Left lobe of liver (tissue), 2 donors: ENCODE measurements at regions not wholly inside any gene's neighbourhood (a gene's known extent, or its start where the extent isn't known, plus 50 kb on each side); places are given as distances from the start of the nearest gene placed in this dataset.
"Not testable (repeated sequence)": the region's sequence is repeated elsewhere in the genome, so short reads cannot be mapped to it uniquely, and the experiment has no call there.

Experiments
- ATAC-seq: fragments of 200-7000 bp; cut with Tn5 transposase; one replicate; pipeline ENCODE4 v1.9.1; 2020; ENCODE audit warnings: mild to moderate bottlenecking, moderate library complexity
- DNase-seq: peaks from one replicate; pipeline ENCODE4 v3.0.0-alpha.2; 2020; ENCODE audit warnings: low spot score
- donor health status: DM: no; HTN: no; CAD: no; lungs with moderate emphysema.
- donor health status: DM: no; HTN: yes; CAD: no.

- ATAC-seq = no peak
Measured at GRCh38 chrY:9118704-9119103, 218.6 kb upstream of the TSPY4 start.

DNA sequence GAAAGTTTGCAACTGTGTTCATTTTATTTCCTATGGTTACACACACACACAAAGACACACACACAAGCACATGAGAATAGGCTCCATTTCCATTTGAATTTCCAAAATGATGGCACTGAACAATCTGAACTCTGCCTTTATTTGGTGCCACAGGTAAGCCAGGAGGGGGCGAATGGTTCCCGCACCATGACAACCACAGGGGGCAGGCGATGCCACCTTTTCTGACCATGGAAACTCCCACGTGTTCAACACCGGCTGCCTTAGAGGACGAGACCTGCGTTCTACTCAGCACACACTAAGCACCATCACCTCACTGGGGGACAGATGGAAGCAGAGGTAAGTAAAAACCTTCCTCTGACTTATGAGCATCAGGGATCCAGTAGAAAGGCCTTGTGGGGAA, 212.6 kb upstream of the TSPY4 start:
- DNase-seq (no peak), ATAC-seq (no peak)

More at GRCh38 chrY:9118704-9119103, 218.6 kb upstream of the TSPY4 start:
- no peak for DNase-seq

- no peak for ATAC-seq
- DNase-seq = no peak
Measured at GRCh38 chrY:9126545-9126944, 210.7 kb upstream of the TSPY4 start.

- ATAC-seq, DNase-seq: not testable (repeated sequence)
Measured at GRCh38 chrY:9143366-9143765, 193.9 kb upstream of the TSPY4 start.

DNA sequence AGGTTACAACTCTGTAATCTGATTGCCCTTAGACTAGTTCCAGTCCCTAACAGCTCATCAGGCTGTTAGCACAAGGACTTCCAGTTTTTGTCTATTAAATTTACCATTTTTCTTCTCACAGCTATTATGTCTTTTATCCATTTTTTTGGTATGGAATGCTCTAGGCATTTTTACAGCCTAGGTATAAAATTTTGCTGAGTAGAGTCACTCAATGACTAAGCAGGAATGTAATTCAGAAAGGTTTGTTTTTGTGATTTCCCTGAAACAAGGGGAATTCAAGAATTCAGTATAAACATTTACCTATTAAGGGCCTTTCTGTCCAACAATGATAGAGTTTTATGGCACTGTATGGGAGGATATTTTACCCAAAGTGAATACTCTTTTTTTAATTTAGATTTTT, 182.7 kb upstream of the TSPY4 start:
- DNase-seq, ATAC-seq: not testable (repeated sequence)

DNA sequence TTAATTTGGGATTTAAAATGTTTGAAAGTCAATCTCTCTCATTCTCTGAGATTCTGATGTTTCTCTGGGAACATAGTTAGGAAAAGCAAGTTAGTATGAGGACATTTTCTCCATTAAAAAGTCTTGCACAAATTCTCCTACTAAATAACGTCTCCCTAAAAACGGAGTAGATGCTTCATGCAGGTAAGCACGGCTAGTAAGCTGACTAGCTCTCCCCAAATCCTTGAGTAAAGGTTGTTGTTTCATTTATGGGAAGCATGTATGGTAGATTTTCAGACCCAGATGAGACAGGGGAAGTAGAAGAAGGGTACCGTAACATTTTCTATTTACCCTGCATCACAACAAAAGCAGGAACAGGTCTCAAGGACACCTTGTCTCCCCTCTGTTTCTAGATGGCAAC, 181.5 kb upstream of the TSPY4 start:
- ATAC-seq (no peak), DNase-seq (no peak)

DNA sequence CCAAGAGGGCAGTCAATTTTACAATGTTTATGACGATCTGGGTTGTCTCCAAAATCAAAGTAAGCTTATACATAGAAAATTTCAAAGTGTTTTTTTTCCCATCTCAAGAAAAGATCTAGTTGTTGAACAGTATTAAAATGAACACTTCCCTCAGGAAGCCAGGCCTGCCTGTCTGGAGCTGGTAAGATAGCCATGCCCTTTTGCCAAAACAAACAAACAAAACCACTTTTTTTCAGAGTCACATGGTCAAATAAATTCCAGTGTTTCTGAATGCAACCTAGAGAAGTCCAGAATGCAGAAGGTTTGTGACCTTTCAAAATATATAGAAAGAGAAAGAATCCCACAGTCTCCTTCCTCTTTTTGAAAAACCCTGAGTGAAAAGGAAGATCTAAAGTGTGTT, 178.6 kb upstream of the TSPY4 start:
- DNase-seq (no peak), ATAC-seq (peak; percentile 44)

- ATAC-seq, DNase-seq: not testable (repeated sequence)
Measured at GRCh38 chrY:9160331-9160730, 176.9 kb upstream of the TSPY4 start.

DNA sequence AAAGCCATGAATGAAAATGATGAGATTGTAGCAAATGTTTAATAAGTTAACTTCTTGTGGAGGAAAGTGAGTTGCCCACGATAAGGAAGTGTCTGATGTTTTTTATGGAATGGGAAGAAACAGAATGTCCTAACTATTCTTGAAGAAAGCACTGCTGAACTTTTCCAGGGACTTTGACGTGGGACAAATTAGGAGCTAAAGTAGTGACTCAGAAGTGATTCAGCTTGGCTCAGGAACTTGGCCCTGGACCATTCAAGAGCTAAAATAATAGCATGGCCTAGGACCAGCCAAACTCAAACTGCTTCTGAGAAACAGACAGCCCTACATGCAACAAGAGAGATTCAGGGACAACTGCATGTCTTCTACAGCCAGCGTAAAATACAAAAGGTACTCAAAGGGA, 176.3 kb upstream of the TSPY4 start:
- ATAC-seq, DNase-seq: not testable (repeated sequence)

GRCh38 chrY:9161990-9162389, 175.3 kb upstream of the TSPY4 start:
- ATAC-seq, DNase-seq: not testable (repeated sequence)

- not testable (repeated sequence) for ATAC-seq, DNase-seq
Measured at GRCh38 chrY:9162424-9162823, 174.8 kb upstream of the TSPY4 start.

- not testable (repeated sequence) for DNase-seq, ATAC-seq
Measured at GRCh38 chrY:9177641-9178040, 159.6 kb upstream of the TSPY4 start.

DNA sequence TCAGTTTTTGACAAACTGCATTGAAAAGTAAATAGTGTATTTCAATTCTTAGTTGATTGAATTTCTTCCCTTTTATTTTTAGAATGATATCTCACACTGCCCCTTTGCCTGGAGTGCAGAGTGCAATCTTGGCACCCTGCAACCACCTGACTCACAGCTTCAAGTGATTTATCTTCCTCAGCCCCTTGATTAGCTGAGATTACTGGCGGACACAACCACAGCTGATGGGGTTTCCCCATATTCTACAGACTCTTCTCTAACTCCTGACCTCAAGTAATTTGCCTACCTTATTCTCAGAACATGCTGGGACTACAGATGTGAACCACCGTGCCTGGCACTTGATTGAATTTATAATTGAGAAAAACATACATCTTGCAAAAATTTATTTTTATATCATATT, 152.4 kb upstream of the TSPY4 start:
- not testable (repeated sequence) for ATAC-seq, DNase-seq

DNA sequence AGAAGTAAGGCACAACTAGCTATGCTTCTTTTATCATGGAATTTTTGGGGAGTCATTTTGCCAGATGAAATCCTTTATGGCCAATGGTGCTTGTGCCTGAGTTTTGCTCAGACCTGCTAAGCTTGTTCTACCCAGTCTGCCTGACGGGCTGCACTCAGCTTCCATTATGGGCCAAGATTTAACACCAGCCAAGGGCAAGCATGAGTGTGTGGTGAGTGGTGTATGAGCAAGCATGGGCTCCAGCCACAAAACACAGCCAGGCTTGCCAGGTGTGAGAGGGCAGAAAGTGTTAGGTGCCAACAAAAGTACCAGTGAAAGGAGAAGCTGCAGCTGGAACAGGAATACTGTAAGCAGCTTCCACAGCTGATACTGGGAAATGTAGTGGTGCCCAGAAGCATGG, 130.2 kb upstream of the TSPY4 start:
- not testable (repeated sequence) for DNase-seq, ATAC-seq

GRCh38 chrY:9226409-9226808, 110.9 kb upstream of the TSPY4 start:
- DNase-seq = no peak

GRCh38 chrY:9257255-9257654, 80.0 kb upstream of the TSPY4 start:
- ATAC-seq = no peak
- DNase-seq = no peak

More at GRCh38 chrY:9226409-9226808, 110.9 kb upstream of the TSPY4 start:
- no peak for ATAC-seq

DNA sequence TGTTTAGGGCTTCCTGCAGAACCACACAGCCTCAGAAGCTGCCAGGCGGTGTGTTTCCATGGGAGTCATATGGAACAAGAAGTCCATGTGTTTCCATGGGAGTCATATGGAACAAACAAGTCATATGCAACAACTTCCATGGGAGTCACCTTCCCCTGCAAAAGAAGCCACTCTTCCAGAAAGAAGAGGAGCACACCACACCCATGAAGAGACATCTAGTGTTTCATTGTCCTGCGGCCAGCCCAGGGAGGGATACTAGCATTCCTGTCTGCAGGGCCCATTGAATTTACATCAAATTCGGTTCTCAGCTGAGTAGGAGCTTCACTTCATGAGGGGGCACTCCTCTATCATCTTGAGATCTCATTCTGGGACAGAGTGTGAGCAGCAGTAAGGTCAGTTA, 79.5 kb upstream of the TSPY4 start:
- DNase-seq = no peak
- ATAC-seq = no peak

DNA sequence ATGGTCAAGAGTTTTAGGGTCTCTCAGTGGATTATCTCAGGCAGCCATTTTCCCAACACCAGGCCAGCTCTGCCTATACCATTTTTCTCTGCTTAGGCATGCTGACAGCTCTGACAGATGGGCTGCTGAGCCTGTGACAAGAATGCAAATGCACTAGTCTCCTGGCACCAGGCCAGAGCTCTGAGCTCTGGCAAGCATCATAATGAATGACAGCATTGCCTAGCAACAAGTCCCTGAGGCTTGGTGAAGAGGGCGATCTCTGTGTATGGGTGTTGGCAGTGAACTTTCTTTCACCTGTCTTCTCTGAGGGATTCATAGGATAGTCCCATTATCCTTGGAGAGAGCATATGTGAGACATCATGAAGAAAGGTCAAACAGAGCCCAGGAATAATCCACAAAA, 77.9 kb upstream of the TSPY4 start:
- DNase-seq (no peak), ATAC-seq (no peak)

DNA sequence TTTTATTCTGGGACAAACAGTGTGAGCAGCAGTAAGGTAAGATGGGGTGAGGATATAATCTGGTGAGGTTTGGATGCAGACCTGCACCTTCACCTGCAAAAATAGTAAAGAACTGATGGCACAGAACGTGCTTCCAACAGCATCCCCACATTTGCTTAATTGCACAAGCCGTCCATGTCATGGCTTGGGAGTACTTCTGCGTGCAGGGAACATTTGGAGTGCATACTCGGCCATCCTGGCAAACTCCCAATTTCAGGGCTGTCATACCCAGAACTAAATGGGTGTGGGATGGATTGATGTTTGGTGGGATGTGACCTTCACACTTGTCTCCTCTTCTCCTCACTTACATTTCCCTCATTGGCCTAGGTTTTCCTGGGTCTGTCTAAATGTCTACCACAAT, 76.8 kb upstream of the TSPY4 start:
- ATAC-seq (no peak), DNase-seq (no peak)

DNA sequence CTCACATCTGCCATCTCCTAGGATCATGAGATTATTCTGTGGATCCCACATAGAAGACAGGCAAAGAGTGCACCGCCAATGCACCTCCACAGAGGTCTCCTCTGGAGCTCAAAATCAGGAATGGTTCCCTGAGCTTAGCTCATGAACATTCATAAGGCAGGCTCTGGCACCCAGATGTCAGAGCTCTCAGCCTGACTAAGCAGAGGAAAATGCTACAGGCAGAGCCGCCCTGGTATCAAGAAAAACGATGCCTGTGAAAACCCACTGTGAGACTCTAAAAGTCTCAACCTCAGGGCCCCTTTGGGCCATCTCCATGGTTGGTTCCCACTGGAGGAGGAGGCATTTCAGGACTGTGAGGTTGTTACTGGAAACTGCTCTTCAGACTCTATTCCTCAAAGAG, 71.7 kb upstream of the TSPY4 start:
- DNase-seq (no peak), ATAC-seq (no peak)

DNA sequence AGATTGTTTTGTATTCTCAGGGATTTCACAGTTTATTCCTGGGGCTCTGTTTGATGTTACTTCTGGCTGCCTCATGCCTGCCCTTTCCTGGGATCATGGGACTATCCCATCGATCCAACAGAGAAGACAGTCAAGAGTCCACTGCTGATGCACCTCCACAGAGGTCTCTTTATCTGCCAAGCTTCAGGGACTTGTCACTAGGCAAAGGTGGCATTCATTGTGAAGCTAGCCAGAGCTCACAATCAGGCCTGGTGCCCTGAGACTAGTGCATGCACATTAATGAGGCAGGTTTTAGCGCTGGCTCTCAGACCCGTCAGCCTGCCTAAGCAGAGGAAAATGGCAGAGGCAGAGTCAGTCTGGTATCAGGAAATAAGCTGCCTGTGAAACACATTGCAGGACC, 66.9 kb upstream of the TSPY4 start:
- not testable (repeated sequence) for ATAC-seq, DNase-seq

- not testable (repeated sequence) for ATAC-seq, DNase-seq
Measured at GRCh38 chrY:9272847-9273246, 64.4 kb upstream of the TSPY4 start.

DNA sequence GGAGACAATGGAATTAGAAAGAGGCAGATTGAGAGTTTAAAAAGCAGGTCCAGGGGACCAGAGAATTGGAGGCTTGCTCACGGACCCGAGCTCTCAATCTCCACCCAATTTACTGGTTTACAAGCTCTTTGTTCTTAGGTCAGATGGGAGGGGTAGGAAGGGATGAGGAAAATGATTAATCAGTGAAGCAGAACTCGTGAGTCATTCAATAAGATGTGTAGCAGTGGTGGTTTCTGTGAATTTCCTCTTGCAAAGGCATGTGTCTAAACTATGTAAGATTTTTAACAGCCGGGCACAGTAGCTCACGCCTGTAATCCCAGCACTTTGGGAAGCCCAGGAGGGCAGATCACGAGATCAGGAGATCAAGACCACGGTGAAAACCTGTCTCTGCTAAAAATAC, 58.4 kb upstream of the TSPY4 start:
- DNase-seq, ATAC-seq: not testable (repeated sequence)
